GM12873 (cell line): ENCODE measurements at regions not wholly inside any gene's neighbourhood (a gene's known extent, or its start where the extent isn't known, plus 50 kb on each side); places are given as distances from the start of the nearest gene placed in this dataset.

Experiments used
- TF ChIP-seq, protein P1 (sequence below): IDR thresholded peaks from 2 replicates; pipeline ENCODE4 v1.5.1; 2012; ENCODE audit warnings: low read depth, mild to moderate bottlenecking, moderate library complexity, low read length, control low read depth; ENCODE audit not compliant: insufficient read depth; ENCODE audit errors: missing control alignments

GRCh38 chr5:12845549-12846159 is 941.4 kb upstream of the CTNND2 start:
- TF ChIP-seq, protein P1, sequence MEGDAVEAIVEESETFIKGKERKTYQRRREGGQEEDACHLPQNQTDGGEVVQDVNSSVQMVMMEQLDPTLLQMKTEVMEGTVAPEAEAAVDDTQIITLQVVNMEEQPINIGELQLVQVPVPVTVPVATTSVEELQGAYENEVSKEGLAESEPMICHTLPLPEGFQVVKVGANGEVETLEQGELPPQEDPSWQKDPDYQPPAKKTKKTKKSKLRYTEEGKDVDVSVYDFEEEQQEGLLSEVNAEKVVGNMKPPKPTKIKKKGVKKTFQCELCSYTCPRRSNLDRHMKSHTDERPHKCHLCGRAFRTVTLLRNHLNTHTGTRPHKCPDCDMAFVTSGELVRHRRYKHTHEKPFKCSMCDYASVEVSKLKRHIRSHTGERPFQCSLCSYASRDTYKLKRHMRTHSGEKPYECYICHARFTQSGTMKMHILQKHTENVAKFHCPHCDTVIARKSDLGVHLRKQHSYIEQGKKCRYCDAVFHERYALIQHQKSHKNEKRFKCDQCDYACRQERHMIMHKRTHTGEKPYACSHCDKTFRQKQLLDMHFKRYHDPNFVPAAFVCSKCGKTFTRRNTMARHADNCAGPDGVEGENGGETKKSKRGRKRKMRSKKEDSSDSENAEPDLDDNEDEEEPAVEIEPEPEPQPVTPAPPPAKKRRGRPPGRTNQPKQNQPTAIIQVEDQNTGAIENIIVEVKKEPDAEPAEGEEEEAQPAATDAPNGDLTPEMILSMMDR = no peak

GRCh38 chr5:12840972-12841371 is 936.7 kb upstream of the CTNND2 start:
- TF ChIP-seq, protein P1 = no peak

DNA sequence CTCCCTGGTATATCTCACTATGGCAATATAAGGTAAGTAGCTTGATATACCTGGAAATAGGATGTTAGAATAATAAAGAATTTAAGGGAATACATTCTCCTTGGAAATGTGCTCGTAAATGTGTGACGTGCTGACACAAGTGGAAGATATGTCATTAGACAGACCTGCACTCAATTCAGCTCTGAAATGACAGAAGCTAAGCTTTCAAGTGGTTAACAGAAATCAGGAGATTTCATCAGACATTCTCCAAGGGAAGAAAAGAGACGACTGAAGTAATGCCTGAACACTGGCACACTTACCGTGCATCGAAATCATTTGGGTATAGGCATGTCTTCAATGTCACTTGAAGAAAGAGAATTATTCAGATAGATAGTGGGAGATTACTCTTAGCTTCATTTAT is 933.3 kb upstream of the CTNND2 start:
- TF ChIP-seq, protein P1 = no peak

DNA sequence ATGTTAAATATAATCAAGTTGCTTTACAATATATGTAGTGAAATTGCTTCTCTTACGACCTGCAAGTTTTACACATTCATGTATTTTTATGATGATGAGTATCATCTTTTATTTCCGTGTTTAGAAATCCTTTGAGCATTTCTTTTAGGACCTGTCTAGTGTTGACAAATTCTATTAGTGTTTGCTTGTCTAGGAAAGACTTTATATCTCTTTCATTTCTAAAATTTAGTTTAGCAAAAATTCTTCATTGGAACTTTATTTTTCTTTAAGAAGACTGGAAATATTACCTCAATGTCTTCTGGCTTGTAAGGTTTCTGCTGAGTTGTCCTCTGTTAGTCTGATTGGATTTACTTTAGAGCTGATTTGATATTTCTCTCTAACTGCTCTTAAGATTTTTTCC is 920.9 kb upstream of the CTNND2 start:
- TF ChIP-seq, protein P1 = no peak

DNA sequence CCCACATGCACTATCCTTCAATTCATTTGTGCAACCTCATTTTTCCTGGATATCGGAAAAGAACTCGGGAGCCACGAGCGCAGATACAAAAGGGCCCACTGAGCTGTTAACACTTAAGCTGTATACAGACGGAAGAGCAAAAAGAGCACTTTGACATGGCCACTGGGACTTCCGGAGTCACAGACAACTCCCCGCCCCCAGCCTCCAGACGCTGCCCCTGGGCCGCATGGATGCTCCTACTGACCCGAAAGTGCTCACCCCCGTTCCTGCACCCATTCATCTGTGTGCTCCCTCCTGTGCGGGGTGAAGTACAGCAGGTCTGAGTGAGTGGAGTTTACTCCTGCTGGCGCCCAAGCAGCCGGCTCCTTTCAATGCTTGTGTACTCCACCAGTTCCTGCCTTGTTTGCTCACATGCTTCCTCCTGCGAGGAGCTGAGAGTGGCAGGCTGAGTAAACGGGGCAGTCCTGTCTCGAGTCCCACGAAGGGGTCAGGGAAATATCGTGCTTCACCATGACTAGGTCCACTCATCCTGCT is 901.0 kb upstream of the CTNND2 start:
- TF ChIP-seq, protein P1 = no peak

DNA sequence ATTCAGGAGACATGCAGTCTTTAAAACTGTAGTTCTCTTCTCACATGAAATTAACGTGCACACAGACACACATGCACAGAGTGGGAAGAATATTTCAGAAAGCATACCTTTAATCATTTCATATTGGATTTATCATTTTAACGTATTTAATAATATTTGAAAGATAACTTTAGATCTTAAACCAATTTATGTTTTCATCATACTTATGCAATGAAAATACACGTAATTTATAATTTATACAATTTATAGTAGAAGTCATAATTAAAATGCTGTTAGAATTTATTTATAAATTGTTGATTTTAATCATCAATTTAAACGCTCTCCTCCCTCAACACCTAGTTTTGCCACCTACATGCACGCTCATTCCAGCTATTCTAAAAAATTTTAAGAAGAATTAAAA is 894.9 kb upstream of the CTNND2 start:
- TF ChIP-seq, protein P1 = no peak

- TF ChIP-seq, protein P1 = no peak
These were observed 891.1 kb upstream of the CTNND2 start for GRCh38 chr5:12795333-12795663.
